ENCODE measurements at regions not wholly inside any gene's neighbourhood (a gene's known extent, or its start where the extent isn't known, plus 50 kb on each side); places are given as distances from the start of the nearest gene placed in this dataset.

DNA sequence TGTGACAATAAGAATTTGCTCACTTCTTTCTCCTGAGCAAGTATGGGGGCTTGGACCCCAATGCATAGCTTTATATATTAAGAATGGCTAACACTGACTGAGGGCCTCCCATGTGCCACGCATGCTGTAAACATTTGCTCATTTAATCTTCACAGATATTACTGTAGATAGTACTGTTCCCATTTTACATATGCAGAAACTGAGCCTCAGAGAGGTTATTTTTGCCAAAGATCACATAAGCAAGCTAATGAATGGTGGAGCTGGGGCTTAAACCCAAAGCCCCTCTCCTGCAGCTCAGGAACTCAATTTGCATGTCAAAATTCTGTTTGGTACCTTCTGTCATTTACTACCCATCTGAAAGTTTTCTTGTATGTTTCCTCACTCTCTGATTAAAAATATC, 163.5 kb upstream of the NFIA start:
- TF ChIP-seq, protein P1, sequence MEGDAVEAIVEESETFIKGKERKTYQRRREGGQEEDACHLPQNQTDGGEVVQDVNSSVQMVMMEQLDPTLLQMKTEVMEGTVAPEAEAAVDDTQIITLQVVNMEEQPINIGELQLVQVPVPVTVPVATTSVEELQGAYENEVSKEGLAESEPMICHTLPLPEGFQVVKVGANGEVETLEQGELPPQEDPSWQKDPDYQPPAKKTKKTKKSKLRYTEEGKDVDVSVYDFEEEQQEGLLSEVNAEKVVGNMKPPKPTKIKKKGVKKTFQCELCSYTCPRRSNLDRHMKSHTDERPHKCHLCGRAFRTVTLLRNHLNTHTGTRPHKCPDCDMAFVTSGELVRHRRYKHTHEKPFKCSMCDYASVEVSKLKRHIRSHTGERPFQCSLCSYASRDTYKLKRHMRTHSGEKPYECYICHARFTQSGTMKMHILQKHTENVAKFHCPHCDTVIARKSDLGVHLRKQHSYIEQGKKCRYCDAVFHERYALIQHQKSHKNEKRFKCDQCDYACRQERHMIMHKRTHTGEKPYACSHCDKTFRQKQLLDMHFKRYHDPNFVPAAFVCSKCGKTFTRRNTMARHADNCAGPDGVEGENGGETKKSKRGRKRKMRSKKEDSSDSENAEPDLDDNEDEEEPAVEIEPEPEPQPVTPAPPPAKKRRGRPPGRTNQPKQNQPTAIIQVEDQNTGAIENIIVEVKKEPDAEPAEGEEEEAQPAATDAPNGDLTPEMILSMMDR (IDR thresholded peaks at IDR 0.05): no peak
- no peak for TF ChIP-seq ZFX (IDR thresholded peaks at IDR 0.05; ENCODE audit: borderline replicate concordance)
